ENCODE measurements at regions not wholly inside any gene's neighbourhood (a gene's known extent, or its start where the extent isn't known, plus 50 kb on each side); places are given as distances from the start of the nearest gene placed in this dataset.

- H3K4me1 ChIP-seq = peaks cover 10% of the 10 kb centered on the region
- H3K27me3 ChIP-seq (ENCODE audit: low read depth) = no peaks in the 10 kb centered on the region
- H3K27ac ChIP-seq (replicated peaks) = no peak overlapping the region
- H3K9me3 ChIP-seq (replicated peaks) = no peaks in the 10 kb centered on the region
- intact Hi-C loops (cut with micrococcal nuclease) = no loop called here
- TF ChIP-seq CTCF (IDR thresholded peaks at IDR 0.05; ENCODE audit: borderline replicate concordance) = no peak
- H3K4me3 ChIP-seq = no peak overlapping the region
- DNase-seq = no peak
- H3K36me3 ChIP-seq = no peaks in the 10 kb centered on the region
Observed at GRCh38 chr10:78253063-78253853, 219.6 kb downstream of the RPS24 start.

- Histone ChIP-seq H3K27ac (replicated peaks) (no peak overlapping the region), H3K27me3 (ENCODE audit: low read depth) (no peaks in the 10 kb centered on the region), H3K4me3 (no peak overlapping the region), H3K9me3 (replicated peaks) (no peaks in the 10 kb centered on the region), H3K4me1 (peaks cover 10% of the 10 kb centered on the region), H3K36me3 (no peaks in the 10 kb centered on the region)
- no peak for TF ChIP-seq CTCF (IDR thresholded peaks at IDR 0.05; ENCODE audit: borderline replicate concordance)
- DNase-seq = no peak
- intact Hi-C loops (cut with micrococcal nuclease) = no loop called here
Observed at GRCh38 chr10:78254013-78254412, 220.3 kb downstream of the RPS24 start.

- intact Hi-C loops (cut with micrococcal nuclease) = no loop called here
- TF ChIP-seq CTCF (IDR thresholded peaks at IDR 0.05; ENCODE audit: borderline replicate concordance) = no peak
- Histone ChIP-seq H3K9me3 (replicated peaks) (no peaks in the 10 kb centered on the region), H3K27ac (replicated peaks) (no peak overlapping the region), H3K36me3 (no peaks in the 10 kb centered on the region), H3K27me3 (ENCODE audit: low read depth) (no peaks in the 10 kb centered on the region), H3K4me1 (peaks cover 15% of the 10 kb centered on the region), H3K4me3 (no peak overlapping the region)
- no peak for DNase-seq
Observed at GRCh38 chr10:78255214-78255613, 221.6 kb downstream of the RPS24 start.

- no peak for TF ChIP-seq CTCF (IDR thresholded peaks at IDR 0.05; ENCODE audit: borderline replicate concordance)
- DNase-seq = no peak
- intact Hi-C loops (cut with micrococcal nuclease) = no loop called here
- no peak overlapping the region for H3K4me3 ChIP-seq
- H3K9me3 ChIP-seq (replicated peaks) = no peaks in the 10 kb centered on the region
- H3K27me3 ChIP-seq (ENCODE audit: low read depth) = no peaks in the 10 kb centered on the region
- H3K4me1 ChIP-seq = peaks cover 19% of the 10 kb centered on the region
- H3K27ac ChIP-seq (replicated peaks) = no peak overlapping the region
- no peaks in the 10 kb centered on the region for H3K36me3 ChIP-seq
Observed at GRCh38 chr10:78255796-78256638, 222.4 kb downstream of the RPS24 start.

GRCh38 chr10:78258323-78259030 is 224.8 kb downstream of the RPS24 start:
- Histone ChIP-seq H3K27me3 (ENCODE audit: low read depth) (no peaks in the 10 kb centered on the region), H3K4me1 (peaks cover 19% of the 10 kb centered on the region), H3K4me3 (no peak overlapping the region), H3K36me3 (no peaks in the 10 kb centered on the region), H3K27ac (replicated peaks) (no peak overlapping the region), H3K9me3 (replicated peaks) (no peaks in the 10 kb centered on the region)
- intact Hi-C loops (cut with micrococcal nuclease) = no loop called here
- DNase-seq = no peak
- no peak for TF ChIP-seq CTCF (IDR thresholded peaks at IDR 0.05; ENCODE audit: borderline replicate concordance)
